HEK293 (cell line): ENCODE measurements at regions not wholly inside any gene's neighbourhood (a gene's known extent, or its start where the extent isn't known, plus 50 kb on each side); places are given as distances from the start of the nearest gene placed in this dataset.
"Not testable (repeated sequence)": the region's sequence is repeated elsewhere in the genome, so short reads cannot be mapped to it uniquely, and the experiment has no call there.

Source experiments
- CTCF ChIA-PET: fragments of 350-600 bp; formaldehyde crosslinking; extraction: SDS; loops from one replicate; lab custom pipeline; 2021; ENCODE audit warnings: antibody characterized with exemption; lab: Yijun Ruan, JAX
- POLR2A ChIA-PET: fragments of 300-600 bp; formaldehyde crosslinking; extraction: SDS; loops from one replicate; lab custom pipeline; 2020; ENCODE audit warnings: antibody characterized with exemption, inconsistent platforms; lab: Yijun Ruan, JAX
- H3K27ac ChIP-seq: fragments of 200-500 bp; sonication (Bioruptor generic); 2 replicates; pipeline ENCODE4 v1.5.1; 2014; ENCODE audit warnings: low read depth, low read length, control low read depth, inconsistent platforms; ENCODE audit errors: extremely low read depth
- H3K36me3 ChIP-seq, 2 experiments: fragments of 200-500 bp in 1 of 2; sonication (Bioruptor generic) in 1 of 2; 1 replicate in 1 of 2; 2 replicates in 1 of 2; pipeline ENCODE4 v1.5.1; 2014 to 2017; ENCODE audit warnings: inconsistent platforms in 2 of 2, low read length in 2 of 2; ENCODE audit not compliant: control insufficient read depth in 2 of 2, insufficient read depth in 1 of 2
- H3K4me1 ChIP-seq: fragments of 200-500 bp; sonication (Bioruptor generic); 2 replicates; pipeline ENCODE4 v1.5.1; 2014; ENCODE audit warnings: mild to moderate bottlenecking, low read length, inconsistent platforms; ENCODE audit not compliant: control insufficient read depth, insufficient read depth
- H3K4me3 ChIP-seq: 2 replicates; pipeline ENCODE4 v1.5.1; 2011; ENCODE audit warnings: low read depth, mild to moderate bottlenecking, control low read depth, low read length, moderate library complexity
- H3K9me3 ChIP-seq: fragments of 200-500 bp; sonication (Bioruptor generic); 2 replicates; pipeline ENCODE4 v1.5.1; 2014; ENCODE audit warnings: low read depth, low read length, inconsistent platforms; ENCODE audit not compliant: control insufficient read depth, insufficient read depth
- EGR2 ChIP-seq: fragments of 450-650 bp; formaldehyde crosslinking; IDR thresholded peaks from 2 replicates; pipeline ENCODE4 v1.5.1; 2016; ENCODE audit warnings: low read depth, missing biosample characterization, missing genetic modification characterization
- PRDM10 ChIP-seq: fragments of 450-650 bp; formaldehyde crosslinking; IDR thresholded peaks from 2 replicates; pipeline ENCODE4 v1.5.1; 2016; ENCODE audit warnings: missing biosample characterization, missing genetic modification characterization
- YY1 ChIP-seq: fragments of 450-650 bp; formaldehyde crosslinking; IDR thresholded peaks from 2 replicates; pipeline ENCODE4 v1.5.1; 2018; ENCODE audit warnings: missing biosample characterization, missing genetic modification characterization
- ZNF138 ChIP-seq: fragments of 450-650 bp; formaldehyde crosslinking; IDR thresholded peaks from 2 replicates; pipeline ENCODE4 v1.5.1; 2016; ENCODE audit warnings: missing biosample characterization, missing genetic modification characterization, borderline replicate concordance
- ZNF362 ChIP-seq: fragments of 450-650 bp; formaldehyde crosslinking; IDR thresholded peaks from 2 replicates; pipeline ENCODE4 v1.5.1; 2016; ENCODE audit warnings: missing biosample characterization, missing genetic modification characterization
- ZNF514 ChIP-seq: fragments of 450-650 bp; formaldehyde crosslinking; IDR thresholded peaks from 2 replicates; pipeline ENCODE4 v1.5.1; 2016; ENCODE audit warnings: missing biosample characterization, missing genetic modification characterization
- ZNF623 ChIP-seq: fragments of 450-650 bp; formaldehyde crosslinking; IDR thresholded peaks from 2 replicates; pipeline ENCODE4 v1.5.1; 2016; ENCODE audit warnings: missing biosample characterization, missing genetic modification characterization
- ZNF658 ChIP-seq: fragments of 450-650 bp; formaldehyde crosslinking; IDR thresholded peaks from 2 replicates; pipeline ENCODE4; 2016; ENCODE audit warnings: missing biosample characterization, missing genetic modification characterization
- ZNF670 ChIP-seq: fragments of 450-650 bp; formaldehyde crosslinking; IDR thresholded peaks from 2 replicates; pipeline ENCODE4 v1.5.1; 2016; ENCODE audit warnings: missing biosample characterization, missing genetic modification characterization, low read depth
- ZNF701 ChIP-seq: fragments of 450-650 bp; formaldehyde crosslinking; IDR thresholded peaks from 2 replicates; pipeline ENCODE4 v1.5.1; 2016; ENCODE audit warnings: missing biosample characterization, missing genetic modification characterization
- ZSCAN30 ChIP-seq: fragments of 450-650 bp; IDR thresholded peaks from 2 replicates; pipeline ENCODE4 v1.5.1; 2018; ENCODE audit warnings: missing biosample characterization, mild to moderate bottlenecking, missing genetic modification characterization, moderate library complexity
- TF ChIP-seq, protein P1 (sequence below): fragments of 450-650 bp; formaldehyde crosslinking; IDR thresholded peaks from 2 replicates; pipeline ENCODE4 v1.5.1; 2016; ENCODE audit warnings: missing biosample characterization, missing genetic modification characterization
- TF ChIP-seq, protein P2 (sequence below): fragments of 450-650 bp; formaldehyde crosslinking; IDR thresholded peaks from 2 replicates; pipeline ENCODE4 v1.5.1; 2016; ENCODE audit warnings: missing biosample characterization, missing genetic modification characterization

DNA sequence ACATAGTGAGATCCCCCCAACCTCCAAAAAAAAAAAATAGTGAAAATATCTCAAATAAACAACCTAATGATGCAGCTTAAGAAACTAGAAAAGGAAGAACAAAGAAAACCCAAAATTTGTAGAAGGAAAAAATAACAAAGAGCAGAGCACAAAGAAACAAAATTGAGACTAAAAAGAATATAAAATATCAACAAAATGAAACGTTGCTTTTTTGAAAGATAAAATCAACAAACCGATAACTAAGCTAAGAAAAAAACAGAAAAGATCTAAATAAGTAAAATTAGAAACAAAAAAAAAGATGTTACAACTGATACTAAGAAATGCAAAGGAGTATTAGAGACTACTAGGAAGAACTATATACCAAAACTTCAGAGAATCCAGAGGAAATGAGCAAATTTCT is 139.3 kb upstream of the PALMD start (continued):
- TF ChIP-seq, protein P1, sequence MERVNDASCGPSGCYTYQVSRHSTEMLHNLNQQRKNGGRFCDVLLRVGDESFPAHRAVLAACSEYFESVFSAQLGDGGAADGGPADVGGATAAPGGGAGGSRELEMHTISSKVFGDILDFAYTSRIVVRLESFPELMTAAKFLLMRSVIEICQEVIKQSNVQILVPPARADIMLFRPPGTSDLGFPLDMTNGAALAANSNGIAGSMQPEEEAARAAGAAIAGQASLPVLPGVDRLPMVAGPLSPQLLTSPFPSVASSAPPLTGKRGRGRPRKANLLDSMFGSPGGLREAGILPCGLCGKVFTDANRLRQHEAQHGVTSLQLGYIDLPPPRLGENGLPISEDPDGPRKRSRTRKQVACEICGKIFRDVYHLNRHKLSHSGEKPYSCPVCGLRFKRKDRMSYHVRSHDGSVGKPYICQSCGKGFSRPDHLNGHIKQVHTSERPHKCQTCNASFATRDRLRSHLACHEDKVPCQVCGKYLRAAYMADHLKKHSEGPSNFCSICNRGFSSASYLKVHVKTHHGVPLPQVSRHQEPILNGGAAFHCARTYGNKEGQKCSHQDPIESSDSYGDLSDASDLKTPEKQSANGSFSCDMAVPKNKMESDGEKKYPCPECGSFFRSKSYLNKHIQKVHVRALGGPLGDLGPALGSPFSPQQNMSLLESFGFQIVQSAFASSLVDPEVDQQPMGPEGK = no peak
- TF ChIP-seq ZNF623 (tag by site-specific recombination) (no peak), ZNF670 (no peak), ZNF658 (no peak), ZNF362 (tag by site-specific recombination) (no peak)

GRCh38 chr1:99507446-99507845 is 138.5 kb upstream of the PALMD start:
- CTCF ChIA-PET, H3K4me1 ChIP-seq, H3K36me3 ChIP-seq, H3K4me3 ChIP-seq, POLR2A ChIA-PET, H3K9me3 ChIP-seq, H3K27ac ChIP-seq: not testable (repeated sequence)
- peak; percentile 42; the same call in 1 of the 2 replicates for TF ChIP-seq PRDM10

DNA sequence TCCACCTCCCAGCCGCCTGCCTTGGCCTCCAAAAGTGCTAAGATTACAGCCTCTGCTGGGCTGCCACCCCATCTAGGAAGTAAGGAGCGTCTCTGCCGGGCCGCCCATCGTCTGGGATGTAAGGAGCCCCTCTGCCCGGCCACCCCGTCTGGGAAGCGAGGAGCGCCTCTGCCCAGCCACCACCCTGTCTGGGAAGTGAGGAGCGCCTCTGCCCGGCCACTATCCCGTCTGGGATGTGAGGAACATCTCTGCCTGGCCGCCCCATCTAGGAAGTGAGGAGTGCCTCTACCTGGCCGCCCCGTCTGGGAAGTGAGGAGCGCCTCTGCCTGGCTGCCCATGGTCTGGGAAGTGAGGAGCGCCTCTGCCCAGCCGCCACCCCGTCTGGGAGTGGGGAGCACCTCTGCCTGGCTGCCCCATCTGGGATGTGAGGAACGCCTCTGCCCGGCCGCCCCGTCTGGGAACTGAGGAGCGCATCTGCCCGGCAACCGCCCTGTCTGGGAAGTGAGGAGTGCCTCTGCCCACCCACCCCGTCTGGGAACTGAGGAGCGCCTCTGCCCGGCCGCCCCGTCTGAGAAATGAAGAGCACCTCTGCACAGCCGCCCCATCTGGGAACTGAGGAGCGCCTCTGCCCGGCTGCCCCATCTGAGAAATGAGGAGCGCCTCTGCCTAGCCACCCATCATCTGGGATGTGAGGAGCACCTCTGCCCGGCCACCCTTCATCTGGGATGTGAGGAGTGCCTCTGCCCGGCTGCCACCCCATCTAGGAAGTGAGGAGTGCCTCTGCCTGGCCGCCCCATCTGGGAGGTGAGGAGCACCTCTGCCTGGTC is 137.8 kb upstream of the PALMD start:
- POLR2A ChIA-PET = no interaction called here
- no peaks in the 10 kb centered on the region for H3K4me1 ChIP-seq
- no peak for TF ChIP-seq YY1
- TF ChIP-seq ZNF701 (tag by site-specific recombination) = no peak
- TF ChIP-seq, protein P2, sequence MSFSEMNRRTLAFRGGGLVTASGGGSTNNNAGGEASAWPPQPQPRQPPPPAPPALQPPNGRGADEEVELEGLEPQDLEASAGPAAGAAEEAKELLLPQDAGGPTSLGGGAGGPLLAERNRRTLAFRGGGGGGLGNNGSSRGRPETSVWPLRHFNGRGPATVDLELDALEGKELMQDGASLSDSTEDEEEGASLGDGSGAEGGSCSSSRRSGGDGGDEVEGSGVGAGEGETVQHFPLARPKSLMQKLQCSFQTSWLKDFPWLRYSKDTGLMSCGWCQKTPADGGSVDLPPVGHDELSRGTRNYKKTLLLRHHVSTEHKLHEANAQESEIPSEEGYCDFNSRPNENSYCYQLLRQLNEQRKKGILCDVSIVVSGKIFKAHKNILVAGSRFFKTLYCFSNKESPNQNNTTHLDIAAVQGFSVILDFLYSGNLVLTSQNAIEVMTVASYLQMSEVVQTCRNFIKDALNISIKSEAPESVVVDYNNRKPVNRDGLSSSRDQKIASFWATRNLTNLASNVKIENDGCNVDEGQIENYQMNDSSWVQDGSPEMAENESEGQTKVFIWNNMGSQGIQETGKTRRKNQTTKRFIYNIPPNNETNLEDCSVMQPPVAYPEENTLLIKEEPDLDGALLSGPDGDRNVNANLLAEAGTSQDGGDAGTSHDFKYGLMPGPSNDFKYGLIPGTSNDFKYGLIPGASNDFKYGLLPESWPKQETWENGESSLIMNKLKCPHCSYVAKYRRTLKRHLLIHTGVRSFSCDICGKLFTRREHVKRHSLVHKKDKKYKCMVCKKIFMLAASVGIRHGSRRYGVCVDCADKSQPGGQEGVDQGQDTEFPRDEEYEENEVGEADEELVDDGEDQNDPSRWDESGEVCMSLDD (tag by site-specific recombination) = no peak
- no peak for TF ChIP-seq ZNF514
- no peak for TF ChIP-seq ZNF138 (tag by site-specific recombination)
- no peak for TF ChIP-seq ZSCAN30 (tag by site-specific recombination)
- no peak for TF ChIP-seq EGR2
- TF ChIP-seq, all 188 proteins: peak for 0
- Histone ChIP-seq H3K9me3 (no peaks in the 10 kb centered on the region), H3K27ac (no peak overlapping the region), H3K36me3 (no peaks in the 10 kb centered on the region), H3K4me3 (no peak overlapping the region)
- CTCF ChIA-PET = no interaction called here

DNA sequence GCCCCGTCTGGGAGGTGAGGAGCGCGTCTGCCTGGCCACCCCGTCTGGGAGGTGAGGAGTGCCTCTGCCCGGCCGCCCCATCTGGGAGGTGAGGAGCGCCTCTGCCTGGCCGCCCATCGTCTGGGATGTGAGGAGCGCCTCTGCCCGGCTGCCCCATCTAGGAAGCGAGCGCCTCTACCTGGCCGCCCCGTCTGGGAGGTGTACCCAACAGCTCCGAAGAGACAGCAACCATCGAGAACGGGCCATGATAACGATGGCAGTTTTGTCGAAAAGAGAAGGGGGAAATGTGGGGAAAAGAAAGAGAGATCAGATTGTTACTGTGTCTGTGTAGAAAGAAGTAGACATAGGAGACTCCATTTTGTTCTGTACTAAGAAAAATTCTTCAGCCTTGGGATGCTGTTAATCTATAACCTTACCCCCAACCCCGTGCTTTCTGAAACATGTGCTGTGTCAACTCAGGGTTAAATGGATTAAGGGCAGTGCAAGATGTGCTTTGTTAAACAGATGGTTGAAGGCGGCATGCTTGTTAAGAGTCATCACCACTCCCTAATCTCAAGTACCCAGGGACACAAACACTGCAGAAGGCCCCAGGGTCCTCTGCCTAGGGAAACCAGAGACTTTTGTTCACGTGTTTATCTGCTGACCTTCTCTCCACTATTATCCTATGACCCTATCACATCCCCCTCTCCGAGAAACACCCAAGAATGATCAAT is 137.0 kb upstream of the PALMD start:
- H3K27ac ChIP-seq, H3K4me1 ChIP-seq, H3K4me3 ChIP-seq, CTCF ChIA-PET, POLR2A ChIA-PET, H3K9me3 ChIP-seq, H3K36me3 ChIP-seq: not testable (repeated sequence)

DNA sequence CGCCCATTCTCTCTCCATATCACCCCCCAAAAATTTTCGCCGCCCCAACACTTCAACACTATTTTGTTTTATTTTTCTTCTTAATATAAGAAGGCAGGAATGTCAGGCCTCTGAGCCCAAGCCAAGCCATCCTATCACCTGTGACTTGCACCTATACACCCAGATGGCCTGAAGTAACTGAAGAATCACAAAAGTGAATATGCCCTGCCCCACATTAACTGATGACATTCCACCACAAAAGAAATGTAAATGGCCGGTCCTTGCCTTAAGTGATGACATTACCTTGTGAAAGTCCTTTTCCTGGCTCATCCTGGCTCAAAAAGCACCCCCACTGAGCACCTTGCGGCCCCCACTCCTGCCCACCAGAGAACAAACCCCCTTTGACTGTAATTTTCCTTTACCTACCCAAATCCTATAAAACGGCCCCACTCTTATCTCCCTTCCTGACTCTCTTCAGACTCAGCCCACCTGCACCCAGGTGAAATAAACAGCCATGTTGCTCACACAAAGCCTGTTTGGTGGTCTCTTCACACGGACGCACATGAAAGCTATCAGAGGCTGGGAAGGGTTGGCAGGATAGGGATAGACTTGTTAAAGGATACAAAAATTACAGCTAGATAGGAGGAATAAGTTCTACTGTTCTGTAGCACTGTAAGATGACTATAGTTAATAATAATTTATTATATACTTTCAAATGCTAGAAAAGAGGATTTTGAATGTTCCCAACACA is 130.9 kb upstream of the PALMD start:
- H3K9me3 ChIP-seq, POLR2A ChIA-PET, H3K4me1 ChIP-seq, H3K27ac ChIP-seq, H3K4me3 ChIP-seq, CTCF ChIA-PET, H3K36me3 ChIP-seq: not testable (repeated sequence)
